Thymus (tissue), 11 donors: ENCODE measurements at regions not wholly inside any gene's neighbourhood (a gene's known extent, or its start where the extent isn't known, plus 50 kb on each side); places are given as distances from the start of the nearest gene placed in this dataset.

Source experiments
- DNase-seq, 9 donors: peaks; one replicate each; pipeline ENCODE4 v3.0.0-alpha.2; 2013; ENCODE audit warnings: low spot score in 9 of 9, low read depth in 6 of 9, missing footprints in 1 of 9
- H3K27ac ChIP-seq, 2 donors: one replicate each; pipeline ENCODE4 v1.5.1; 2013; ENCODE audit warnings: control low read depth in 1 of 2, low read depth in 1 of 2, low read length in 1 of 2, mild to moderate bottlenecking in 1 of 2, moderate library complexity in 1 of 2
- H3K27me3 ChIP-seq, 2 donors: one replicate each; pipeline ENCODE4 v1.5.1; 2013; ENCODE audit warnings: low read length in 1 of 2; ENCODE audit not compliant: control insufficient read depth in 2 of 2, insufficient read depth in 1 of 2
- H3K36me3 ChIP-seq, 2 donors: one replicate each; pipeline ENCODE4 v1.5.1; 2013; ENCODE audit warnings: low read length in 1 of 2, mild to moderate bottlenecking in 1 of 2, moderate library complexity in 1 of 2; ENCODE audit not compliant: control insufficient read depth in 2 of 2, insufficient read depth in 2 of 2
- H3K4me1 ChIP-seq, 2 donors: one replicate each; pipeline ENCODE4 v1.5.1; 2013; ENCODE audit warnings: low read length in 2 of 2; ENCODE audit not compliant: control insufficient read depth in 2 of 2, insufficient read depth in 2 of 2
- H3K4me3 ChIP-seq, 2 donors: one replicate each; pipeline ENCODE4 v1.5.1; 2013; ENCODE audit warnings: low read length in 2 of 2, control low read depth in 1 of 2, mild to moderate bottlenecking in 1 of 2
- H3K9me3 ChIP-seq, 2 donors: one replicate each; pipeline ENCODE4 v1.5.1; 2013; ENCODE audit warnings: low read length in 1 of 2, mild to moderate bottlenecking in 1 of 2; ENCODE audit not compliant: control insufficient read depth in 2 of 2, insufficient read depth in 1 of 2
- WGBS: extraction: QIAGEN DNeasy Blood & Tissue Kit; methylation state at CpG from one replicate; pipeline ENCODE4 v1.1.7; 2013; 5-methylcytosine and 5-hydroxymethylcytosine counted together
- donor health status: healthy.

- H3K4me3 ChIP-seq = no peak overlapping the region
- H3K4me1 ChIP-seq = no peaks in the 10 kb centered on the region
- no peaks in the 10 kb centered on the region for H3K27me3 ChIP-seq
These were observed 223.7 kb upstream of the GRAMD2B start for GRCh38 chr5:126199467-126199866.

GRCh38 chr5:126208691-126209090 is 214.5 kb upstream of the GRAMD2B start:
- Histone ChIP-seq H3K9me3 (no peaks in the 10 kb centered on the region), H3K4me3 (no peak overlapping the region), H3K36me3 (no peaks in the 10 kb centered on the region), H3K27ac (no peak overlapping the region), H3K27me3 (no peaks in the 10 kb centered on the region), H3K4me1 (no peaks in the 10 kb centered on the region)
- WGBS = 72% methylated on average over 4 of the region's 4 CpGs
- DNase-seq = no peak

More at GRCh38 chr5:126199467-126199866, 223.7 kb upstream of the GRAMD2B start:
- H3K36me3 ChIP-seq = no peaks in the 10 kb centered on the region
- H3K27ac ChIP-seq = no peak overlapping the region
- H3K9me3 ChIP-seq = no peaks in the 10 kb centered on the region
- WGBS = 91% methylated on average over 4 of the region's 4 CpGs
- no peak for DNase-seq

GRCh38 chr5:126210955-126211354 is 212.3 kb upstream of the GRAMD2B start:
- no peak for DNase-seq

GRCh38 chr5:126219616-126220015 is 203.6 kb upstream of the GRAMD2B start:
- H3K27ac ChIP-seq = no peak overlapping the region
- no peak for DNase-seq
- no peak overlapping the region for H3K4me3 ChIP-seq
- peaks cover 0 to 4% of the 10 kb centered on the region in 2 donors for H3K9me3 ChIP-seq
- no peaks in the 10 kb centered on the region for H3K36me3 ChIP-seq
- H3K4me1 ChIP-seq = no peaks in the 10 kb centered on the region
- H3K27me3 ChIP-seq = no peaks in the 10 kb centered on the region

More at GRCh38 chr5:126210955-126211354, 212.3 kb upstream of the GRAMD2B start:
- no peak overlapping the region for H3K4me3 ChIP-seq
- H3K36me3 ChIP-seq = no peaks in the 10 kb centered on the region
- H3K9me3 ChIP-seq = no peaks in the 10 kb centered on the region
- no peaks in the 10 kb centered on the region for H3K27me3 ChIP-seq
- no peak overlapping the region for H3K27ac ChIP-seq
- 87% methylated on average over 6 of the region's 6 CpGs for WGBS
- no peaks in the 10 kb centered on the region for H3K4me1 ChIP-seq

- Histone ChIP-seq H3K9me3 (peaks cover 0 to 4% of the 10 kb centered on the region in 2 donors), H3K4me3 (no peak overlapping the region), H3K36me3 (no peaks in the 10 kb centered on the region), H3K27ac (no peak overlapping the region), H3K27me3 (no peaks in the 10 kb centered on the region), H3K4me1 (no peaks in the 10 kb centered on the region)
- 90% methylated on average over 11 of the region's 11 CpGs for WGBS
- DNase-seq = no peak
These were observed 202.5 kb upstream of the GRAMD2B start for GRCh38 chr5:126220725-126221124.

- 91% methylated on average over 14 of the region's 14 CpGs for WGBS
- no peak for DNase-seq
These were observed 194.3 kb upstream of the GRAMD2B start for GRCh38 chr5:126228934-126229333.

GRCh38 chr5:126233256-126233655 is 190.0 kb upstream of the GRAMD2B start:
- Histone ChIP-seq H3K4me1 (no peaks in the 10 kb centered on the region), H3K4me3 (no peak overlapping the region), H3K36me3 (no peaks in the 10 kb centered on the region), H3K9me3 (peaks cover 1 to 8% of the 10 kb centered on the region in 2 donors), H3K27me3 (no peaks in the 10 kb centered on the region), H3K27ac (no peak overlapping the region)
- DNase-seq = no peak
- 96% methylated on average over 5 of the region's 5 CpGs for WGBS

More at GRCh38 chr5:126228934-126229333, 194.3 kb upstream of the GRAMD2B start:
- Histone ChIP-seq H3K4me3 (no peak overlapping the region), H3K27ac (no peak overlapping the region), H3K9me3 (peaks cover 1 to 8% of the 10 kb centered on the region in 2 donors), H3K36me3 (no peaks in the 10 kb centered on the region), H3K27me3 (no peaks in the 10 kb centered on the region), H3K4me1 (no peaks in the 10 kb centered on the region)

GRCh38 chr5:126234563-126235195 is 188.5 kb upstream of the GRAMD2B start:
- peaks cover 0 to 1% of the 10 kb centered on the region in 2 donors for H3K9me3 ChIP-seq
- no peaks in the 10 kb centered on the region for H3K27me3 ChIP-seq
- no peak overlapping the region for H3K4me3 ChIP-seq
- DNase-seq = peak in 6 of 9 donors; percentile 6 to 50 (median 12)
- no peaks in the 10 kb centered on the region for H3K4me1 ChIP-seq
- H3K27ac ChIP-seq = no peak overlapping the region
- no peaks in the 10 kb centered on the region for H3K36me3 ChIP-seq
- WGBS = 50% methylated on average over 7 of the region's 7 CpGs

GRCh38 chr5:126235628-126236027 is 187.6 kb upstream of the GRAMD2B start:
- no peaks in the 10 kb centered on the region for H3K27me3 ChIP-seq
- no peak overlapping the region for H3K27ac ChIP-seq
- no peaks in the 10 kb centered on the region for H3K4me1 ChIP-seq
- H3K36me3 ChIP-seq = no peaks in the 10 kb centered on the region
- DNase-seq = no peak
- H3K9me3 ChIP-seq = no peaks in the 10 kb centered on the region
- WGBS = 97% methylated on average over 7 of the region's 7 CpGs
- no peak overlapping the region for H3K4me3 ChIP-seq
